H1 (cell line): ENCODE measurements at regions not wholly inside any gene's neighbourhood (a gene's known extent, or its start where the extent isn't known, plus 50 kb on each side); places are given as distances from the start of the nearest gene placed in this dataset.

Experiments used
- CTCF ChIA-PET: fragments of 300-600 bp; sonication (Branson Sonifier 250); formaldehyde crosslinking; loops from one replicate; lab custom pipeline; 2021; ENCODE audit not compliant: partially characterized antibody; lab: Charles Lee
- POLR2A ChIA-PET: fragments of 300-600 bp; sonication (Branson Sonifier 250); formaldehyde crosslinking; loops from one replicate; lab custom pipeline; 2021; ENCODE audit warnings: inconsistent platforms; ENCODE audit not compliant: partially characterized antibody; lab: Charles Lee
- DNase-seq, 2 experiments: peaks; one replicate each; pipeline versions ENCODE4 v3.0.0 to v3.0.0-alpha.2; 2010 to 2022; ENCODE audit warnings: low spot score in 2 of 2, low read depth in 1 of 2, mixed read lengths in 1 of 2
- FAIRE-seq: peaks from 2 replicates; lab custom pipeline; 2011; peaks lifted over from hg19 to GRCh38; lab: Jason Lieb, UNC
- H2AFZ ChIP-seq: 2 replicates; pipeline ENCODE4 v1.8.1; 2012; ENCODE audit warnings: low read length, inconsistent platforms
- H2AK5ac ChIP-seq: 2 replicates; pipeline ENCODE4 v1.6.1; 2013; ENCODE audit warnings: low read depth, low read length
- H2BK120ac ChIP-seq: replicated peaks from 2 replicates; pipeline ENCODE3; 2013; ENCODE audit warnings: low read depth, low read length, inconsistent platforms
- H2BK12ac ChIP-seq: 2 replicates; pipeline ENCODE4 v1.6.1; 2013; ENCODE audit warnings: low read depth, low read length
- H2BK15ac ChIP-seq: 2 replicates; pipeline ENCODE4 v1.6.1; 2013; ENCODE audit warnings: low read length
- H2BK20ac ChIP-seq: 2 replicates; pipeline ENCODE4 v1.6.1; 2013; ENCODE audit warnings: low read length
- H2BK5ac ChIP-seq: 2 replicates; pipeline ENCODE4 v1.6.1; 2013; ENCODE audit warnings: low read depth, low read length
- H3K14ac ChIP-seq: 2 replicates; pipeline ENCODE4 v1.6.1; 2013; ENCODE audit warnings: inconsistent platforms; ENCODE audit not compliant: insufficient read length
- H3K18ac ChIP-seq: 2 replicates; pipeline ENCODE4 v1.6.1; 2013; ENCODE audit warnings: low read length; ENCODE audit errors: extremely low read depth
- H3K23ac ChIP-seq: 2 replicates; pipeline ENCODE4 v1.6.1; 2013; ENCODE audit warnings: inconsistent platforms; ENCODE audit not compliant: insufficient read length
- H3K23me2 ChIP-seq: 2 replicates; pipeline ENCODE4 v1.6.1; 2013; ENCODE audit warnings: low read depth, low read length
- H3K27ac ChIP-seq: 2 replicates; pipeline ENCODE4 v1.6.1; 2011; ENCODE audit warnings: low read depth, low read length, inconsistent platforms
- H3K27me3 ChIP-seq, 4 experiments: replicated peaks in 1 of 4; 1 replicate in 1 of 4; 2 replicates in 3 of 4; pipeline versions ENCODE4 v1.6.1 to v1.8.1; 2011 to 2013; ENCODE audit warnings: low read length in 3 of 4, mild to moderate bottlenecking in 3 of 4, inconsistent platforms in 2 of 4, mixed read lengths in 2 of 4, moderate library complexity in 1 of 4; ENCODE audit not compliant: control insufficient read depth in 3 of 4, insufficient read depth in 3 of 4; ENCODE audit errors: extremely low read depth in 1 of 4
- H3K36me3 ChIP-seq, 4 experiments: 2 replicates each; pipeline versions ENCODE4 v1.6.1 to v1.8.1; 2011 to 2013; ENCODE audit warnings: mild to moderate bottlenecking in 4 of 4, low read length in 3 of 4, moderate library complexity in 2 of 4, control low read depth in 1 of 4, inconsistent platforms in 1 of 4; ENCODE audit not compliant: insufficient read depth in 4 of 4, control insufficient read depth in 2 of 4
- H3K4ac ChIP-seq: replicated peaks from 2 replicates; pipeline ENCODE3; 2013; ENCODE audit warnings: low read length, low read depth, mixed read lengths, inconsistent platforms; ENCODE audit not compliant: insufficient read length
- H3K4me1 ChIP-seq, 4 experiments: replicated peaks in 1 of 4; 1 replicate in 1 of 4; 2 replicates in 3 of 4; pipeline versions ENCODE4 v1.6.1 to v1.8.1; 2011 to 2013; ENCODE audit warnings: low read length in 3 of 4, inconsistent platforms in 2 of 4, mixed read lengths in 1 of 4; ENCODE audit not compliant: insufficient read depth in 4 of 4, control insufficient read depth in 3 of 4
- H3K4me2 ChIP-seq, 2 experiments: 2 replicates each; pipeline versions ENCODE4 v1.6.1 to v1.8.1; 2011 to 2013; ENCODE audit warnings: low read depth in 2 of 2, low read length in 2 of 2, control low read depth in 1 of 2, inconsistent platforms in 1 of 2, mild to moderate bottlenecking in 1 of 2; ENCODE audit not compliant: insufficient read depth in 1 of 2
- H3K4me3 ChIP-seq, 4 experiments: fragments of 200-600, 300-600 bp in 1 of 4; sonication (generic), shearing (Covaris generic), sonication (Bioruptor Twin) in 1 of 4; 2 replicates each; pipeline versions ENCODE4 v1.5.1 to v1.8.1; 2011 to 2016; ENCODE audit warnings: low read length in 4 of 4, low read depth in 3 of 4, control low read depth in 2 of 4, inconsistent platforms in 2 of 4, mild to moderate bottlenecking in 2 of 4, mixed read lengths in 1 of 4, moderate library complexity in 1 of 4; ENCODE audit not compliant: insufficient read depth in 2 of 4; ENCODE audit errors: extremely low read depth in 1 of 4
- H3K56ac ChIP-seq: replicated peaks from 2 replicates; pipeline ENCODE3; 2013; ENCODE audit warnings: low read depth, mild to moderate bottlenecking, mixed read lengths, low read length, inconsistent platforms; ENCODE audit not compliant: insufficient read length
- H3K79me1 ChIP-seq: 2 replicates; pipeline ENCODE4 v1.6.1; 2013; ENCODE audit warnings: low read depth, low read length, control low read depth
- H3K79me2 ChIP-seq, 2 experiments: 2 replicates each; pipeline versions ENCODE4 v1.6.1 to v1.8.1; 2012 to 2013; ENCODE audit warnings: low read length in 2 of 2, mild to moderate bottlenecking in 2 of 2, inconsistent platforms in 1 of 2; ENCODE audit not compliant: insufficient read depth in 2 of 2, control insufficient read depth in 1 of 2
- H3K9ac ChIP-seq, 4 experiments: replicated peaks in 1 of 4; 1 replicate in 1 of 4; 2 replicates in 3 of 4; pipeline versions ENCODE4 v1.6.1 to v1.8.1; 2011 to 2013; ENCODE audit warnings: low read depth in 3 of 4, low read length in 3 of 4, control low read depth in 2 of 4, mild to moderate bottlenecking in 2 of 4, moderate library complexity in 2 of 4, inconsistent platforms in 1 of 4; ENCODE audit errors: extremely low read depth in 1 of 4
- H3K9me3 ChIP-seq, 2 experiments: 2 replicates each; pipeline versions ENCODE4 v1.6.1 to v1.8.1; 2012 to 2013; ENCODE audit warnings: mild to moderate bottlenecking in 2 of 2, moderate library complexity in 2 of 2, control low read depth in 1 of 2, inconsistent platforms in 1 of 2, low read depth in 1 of 2, low read length in 1 of 2, mixed read lengths in 1 of 2; ENCODE audit not compliant: insufficient read depth in 2 of 2
- H4K20me1 ChIP-seq, 2 experiments: replicated peaks in 1 of 2; 2 replicates each; pipeline versions ENCODE3 to v1.8.1; 2011 to 2013; ENCODE audit warnings: inconsistent platforms in 2 of 2, low read length in 2 of 2, mild to moderate bottlenecking in 1 of 2; ENCODE audit not compliant: insufficient read depth in 2 of 2, control insufficient read depth in 1 of 2
- H4K5ac ChIP-seq: 2 replicates; pipeline ENCODE4 v1.6.1; 2013; ENCODE audit warnings: low read length, low read depth, mixed read lengths, inconsistent platforms; ENCODE audit not compliant: insufficient read length
- H4K8ac ChIP-seq: 2 replicates; pipeline ENCODE4 v1.8.0; 2013; ENCODE audit warnings: mild to moderate bottlenecking, moderate library complexity, low read length, inconsistent platforms; ENCODE audit not compliant: insufficient read depth; ENCODE audit errors: extremely low read depth
- H4K91ac ChIP-seq: replicated peaks from 2 replicates; pipeline ENCODE3; 2013; ENCODE audit warnings: low read length, mixed read lengths, inconsistent platforms; ENCODE audit not compliant: insufficient read length
- ASH2L ChIP-seq: fragments of 200-600, 300-600 bp; sonication (generic); IDR thresholded peaks from one replicate; pipeline ENCODE4 v1.7.1; 2017; ENCODE audit warnings: low read length
- CHD1 ChIP-seq: IDR thresholded peaks from 2 replicates; pipeline ENCODE4 v1.6.1; 2012; ENCODE audit warnings: low read depth, low read length, improper control_type of control experiment
- CREB1 ChIP-seq: IDR thresholded peaks from 2 replicates; pipeline ENCODE4 v1.6.1; 2012; ENCODE audit warnings: inconsistent platforms
- CTCF ChIP-seq, 3 experiments: IDR thresholded peaks; 1 replicate in 2 of 3; 2 replicates in 1 of 3; pipeline versions ENCODE4 v1.5.1 to v1.6.1; 2011; ENCODE audit warnings: low read length in 3 of 3, mild to moderate bottlenecking in 3 of 3, inconsistent platforms in 2 of 3, low read depth in 1 of 3, moderate library complexity in 1 of 3; ENCODE audit not compliant: insufficient read depth in 1 of 3; ENCODE audit errors: control extremely low read depth in 1 of 3
- SP1 ChIP-seq: IDR thresholded peaks from 2 replicates; pipeline ENCODE4 v1.6.1; 2011; ENCODE audit warnings: low read depth, low read length
- WGBS, 2 experiments: shearing (Covaris generic) in 1 of 2; methylation state at CpG; one replicate each; pipeline versions ENCODE4 v1.1.6 to v1.1.7; 2013 to 2015; ENCODE audit warnings: low lambda C conversion rate in 2 of 2, mixed read lengths in 2 of 2, inconsistent platforms in 1 of 2, low coverage in 1 of 2, missing lambda C conversion rate in 1 of 2; ENCODE audit not compliant: insufficient replicate concordance in 2 of 2, insufficient coverage in 1 of 2, insufficient read length in 1 of 2; ENCODE audit errors: extremely low coverage in 1 of 2, missing lambda C conversion rate in 1 of 2; 5-methylcytosine and 5-hydroxymethylcytosine counted together

GRCh38 chr11:116179401-116179800, 593.4 kb downstream of the BUD13 start:
- Histone ChIP-seq H3K79me1 (no peaks in the 10 kb centered on the region), H3K27me3 (no peaks in the 10 kb centered on the region), H2BK120ac (no peak overlapping the region), H4K5ac (no peak overlapping the region), H3K27ac (no peak overlapping the region), H2AK5ac (no peak overlapping the region), H3K14ac (no peak overlapping the region), H3K23me2 (no peaks in the 10 kb centered on the region; the same call in 1 of the 2 replicates), H3K18ac (no peak overlapping the region), H3K36me3 (no peaks in the 10 kb centered on the region), H3K4me3 (no peak overlapping the region), H2BK12ac (no peak overlapping the region), H3K79me2 (no peaks in the 10 kb centered on the region), H3K4ac (no peak overlapping the region), H2AFZ (no peak overlapping the region), H4K91ac (no peak overlapping the region), H2BK15ac (0 out of 2 replicates have a peak overlapping the region, but pooled peaks have one; percentile 50), H2BK20ac (no peak overlapping the region), H3K9me3 (no peaks in the 10 kb centered on the region), H3K23ac (no peak overlapping the region), H4K8ac (no peak overlapping the region), H4K20me1 (no peaks in the 10 kb centered on the region), H3K9ac (no peak overlapping the region), H3K4me1 (peaks cover 2 to 18% (median 13%) of the 10 kb centered on the region in 4 experiments), H3K4me2 (no peak overlapping the region), H3K56ac (no peak overlapping the region), H2BK5ac (no peak overlapping the region)
- TF ChIP-seq CREB1 = no peak
- peak in 2 of 3 experiments; percentile 25 to 46; a peak in 3 of 4 replicates for TF ChIP-seq CTCF (IDR thresholded peaks at IDR 0.05; ENCODE audit: control extremely low read depth in 1 of 3, insufficient read depth in 1 of 3, low read depth in 1 of 3, low read length in 3 of 3)
- no peak for TF ChIP-seq SP1
- TF ChIP-seq CHD1 = no peak
- TF ChIP-seq ASH2L = no peak
- FAIRE-seq = no peak
- ChIA-PET POLR2A (no interaction called here), CTCF (interaction anchor here (0.8 to 2.0 kb wide), 6 partner anchors 10 to 43 kb away, joined by 3 to 16 read pairs (median 4); no protein-coding TSS in a partner anchor)
- DNase-seq = peak in 1 of 2 experiments; percentile 33
- WGBS, 2 experiments = 85% methylated on average over 3 of the region's 3 CpGs; no CpG with 5 or more reads in 1 of the 2 experiments
